Astrocyte (in vitro differentiated cells and primary cell): ENCODE measurements at regions not wholly inside any gene's neighbourhood (a gene's known extent, or its start where the extent isn't known, plus 50 kb on each side); places are given as distances from the start of the nearest gene placed in this dataset.

ENCODE experiments used
- DNase-seq: peaks from one replicate; pipeline ENCODE4 v3.0.0-alpha.2; 2010; ENCODE audit warnings: low read depth
- FAIRE-seq: peaks from 2 replicates; lab custom pipeline; 2011; peaks lifted over from hg19 to GRCh38; lab: Jason Lieb, UNC
- H2AFZ ChIP-seq: 2 replicates; pipeline ENCODE4 v1.6.0; 2012; ENCODE audit warnings: low read depth, low read length, inconsistent platforms
- H3K27ac ChIP-seq: 2 replicates; pipeline ENCODE4 v1.5.1; 2011; ENCODE audit warnings: low read depth, low read length, inconsistent platforms
- H3K27me3 ChIP-seq: 2 replicates; pipeline ENCODE4 v1.6.0; 2011; ENCODE audit warnings: low read length, inconsistent platforms; ENCODE audit not compliant: insufficient read depth
- H3K36me3 ChIP-seq: 2 replicates; pipeline ENCODE4 v1.5.1; 2011; ENCODE audit warnings: low read length, inconsistent platforms; ENCODE audit not compliant: insufficient read depth
- H3K4me1 ChIP-seq: 2 replicates; pipeline ENCODE4 v1.5.1; 2011; ENCODE audit warnings: low read length, inconsistent platforms; ENCODE audit not compliant: insufficient read depth
- H3K4me2 ChIP-seq: 2 replicates; pipeline ENCODE4 v1.6.0; 2012; ENCODE audit warnings: low read length, inconsistent platforms
- H3K4me3 ChIP-seq: 2 replicates; pipeline ENCODE4 v1.5.1; 2011; ENCODE audit warnings: low read depth, mild to moderate bottlenecking, low read length, inconsistent platforms; ENCODE audit not compliant: insufficient read depth
- H3K79me2 ChIP-seq: 2 replicates; pipeline ENCODE4 v1.6.0; 2012; ENCODE audit warnings: mild to moderate bottlenecking, low read length, inconsistent platforms; ENCODE audit not compliant: insufficient read depth
- H3K9ac ChIP-seq: 2 replicates; pipeline ENCODE4 v1.6.0; 2012; ENCODE audit warnings: mild to moderate bottlenecking, low read length, inconsistent platforms
- H3K9me3 ChIP-seq: 2 replicates; pipeline ENCODE4 v1.5.1; 2012; ENCODE audit warnings: low read depth, mild to moderate bottlenecking, low read length, inconsistent platforms; ENCODE audit not compliant: insufficient read depth
- H4K20me1 ChIP-seq: 2 replicates; pipeline ENCODE4 v1.6.0; 2012; ENCODE audit warnings: low read length, inconsistent platforms; ENCODE audit not compliant: insufficient read depth
- H3K27ac Mint-ChIP-seq: one replicate; pipeline ENCODE4 v1.8.0; 2021; ENCODE audit warnings: mild to moderate bottlenecking, mixed read lengths; ENCODE audit not compliant: unreplicated experiment
- H3K27me3 Mint-ChIP-seq: one replicate; pipeline ENCODE4 v1.8.0; 2021; ENCODE audit warnings: low read depth, mixed read lengths; ENCODE audit not compliant: unreplicated experiment
- H3K36me3 Mint-ChIP-seq: one replicate; pipeline ENCODE4 v1.8.0; 2021; ENCODE audit warnings: low read depth, mixed read lengths; ENCODE audit not compliant: unreplicated experiment
- H3K4me1 Mint-ChIP-seq: one replicate; pipeline ENCODE4 v1.8.0; 2021; ENCODE audit warnings: low read depth, mixed read lengths; ENCODE audit not compliant: unreplicated experiment
- H3K4me3 Mint-ChIP-seq: one replicate; pipeline ENCODE4 v1.8.0; 2021; ENCODE audit warnings: mild to moderate bottlenecking, moderate library complexity, mixed read lengths; ENCODE audit not compliant: unreplicated experiment
- H3K9me3 Mint-ChIP-seq: one replicate; pipeline ENCODE4 v1.8.0; 2021; ENCODE audit warnings: mild to moderate bottlenecking, mixed read lengths; ENCODE audit not compliant: unreplicated experiment
- EZH2 ChIP-seq: IDR thresholded peaks from 2 replicates; pipeline ENCODE4 v1.6.1; 2012; ENCODE audit warnings: mild to moderate bottlenecking, low read length, inconsistent platforms; ENCODE audit not compliant: insufficient read depth
- TF ChIP-seq, protein P1 (sequence below): IDR thresholded peaks from 2 replicates; pipeline ENCODE4 v1.5.1; 2011; ENCODE audit warnings: low read depth, mild to moderate bottlenecking, inconsistent platforms, low read length, moderate library complexity; ENCODE audit not compliant: insufficient read depth

DNA sequence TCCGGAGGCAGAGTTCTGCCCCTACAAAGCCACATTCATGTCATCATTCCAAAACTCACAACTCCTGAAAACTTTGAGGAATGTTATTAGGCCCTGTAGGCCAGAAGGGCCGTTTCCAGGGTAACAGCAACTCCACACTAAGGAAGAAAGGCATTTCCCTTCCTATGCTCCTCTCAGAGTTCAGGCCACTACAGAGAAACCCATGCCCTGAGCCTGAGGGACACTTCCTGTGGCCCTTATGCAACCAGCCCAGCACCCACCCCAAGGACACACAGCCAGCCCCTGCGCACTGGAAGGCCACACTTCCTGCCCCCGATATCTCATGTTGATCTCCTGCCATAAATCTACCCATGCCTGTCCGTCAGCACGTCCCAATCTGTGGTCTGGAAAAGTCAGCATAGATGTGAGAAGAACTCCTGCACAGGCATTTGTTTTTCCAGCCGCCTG lies 289.3 kb downstream of the BCOR start:
- no peak for TF ChIP-seq EZH2
- TF ChIP-seq, protein P1, sequence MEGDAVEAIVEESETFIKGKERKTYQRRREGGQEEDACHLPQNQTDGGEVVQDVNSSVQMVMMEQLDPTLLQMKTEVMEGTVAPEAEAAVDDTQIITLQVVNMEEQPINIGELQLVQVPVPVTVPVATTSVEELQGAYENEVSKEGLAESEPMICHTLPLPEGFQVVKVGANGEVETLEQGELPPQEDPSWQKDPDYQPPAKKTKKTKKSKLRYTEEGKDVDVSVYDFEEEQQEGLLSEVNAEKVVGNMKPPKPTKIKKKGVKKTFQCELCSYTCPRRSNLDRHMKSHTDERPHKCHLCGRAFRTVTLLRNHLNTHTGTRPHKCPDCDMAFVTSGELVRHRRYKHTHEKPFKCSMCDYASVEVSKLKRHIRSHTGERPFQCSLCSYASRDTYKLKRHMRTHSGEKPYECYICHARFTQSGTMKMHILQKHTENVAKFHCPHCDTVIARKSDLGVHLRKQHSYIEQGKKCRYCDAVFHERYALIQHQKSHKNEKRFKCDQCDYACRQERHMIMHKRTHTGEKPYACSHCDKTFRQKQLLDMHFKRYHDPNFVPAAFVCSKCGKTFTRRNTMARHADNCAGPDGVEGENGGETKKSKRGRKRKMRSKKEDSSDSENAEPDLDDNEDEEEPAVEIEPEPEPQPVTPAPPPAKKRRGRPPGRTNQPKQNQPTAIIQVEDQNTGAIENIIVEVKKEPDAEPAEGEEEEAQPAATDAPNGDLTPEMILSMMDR, result no peak
- H3K27ac Mint-ChIP-seq, result peak overlapping the region; percentile 94
- H3K4me3 Mint-ChIP-seq, result no peak overlapping the region

DNA sequence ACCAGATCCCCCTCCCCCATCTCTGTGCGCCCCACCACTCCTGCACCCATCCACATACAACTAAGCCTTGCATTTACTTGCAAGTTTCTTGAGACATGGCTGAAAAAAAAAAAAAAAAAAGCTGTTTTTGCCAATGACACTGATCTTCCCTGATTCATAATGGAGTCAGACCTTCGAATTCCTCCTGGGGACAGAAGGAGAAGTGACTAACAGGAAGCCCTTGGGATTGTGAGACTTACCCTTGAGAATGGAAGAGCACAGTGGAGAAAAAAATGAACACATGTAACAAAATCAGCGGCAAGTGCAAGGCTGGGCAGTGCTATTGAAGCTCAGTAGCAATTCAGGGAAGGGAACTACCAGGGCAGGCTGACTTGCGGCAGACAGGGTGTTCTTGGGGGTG lies 288.4 kb downstream of the BCOR start:
- H3K9me3 Mint-ChIP-seq, result no peaks in the 10 kb centered on the region
- Histone ChIP-seq H2AFZ (no peak overlapping the region), H3K79me2 (no peaks in the 10 kb centered on the region), H3K9ac (peak overlapping the region; percentile 62), H3K9me3 (no peaks in the 10 kb centered on the region), H3K36me3 (no peaks in the 10 kb centered on the region), H3K27me3 (no peaks in the 10 kb centered on the region), H3K27ac (peak overlapping the region; percentile 75), H4K20me1 (no peaks in the 10 kb centered on the region), H3K4me3 (no peak overlapping the region), H3K4me2 (peak overlapping the region; percentile 74), H3K4me1 (peaks cover 30% of the 10 kb centered on the region)
- peak; percentile 75 for DNase-seq
- H3K27ac Mint-ChIP-seq, result peak overlapping the region; percentile 94
- H3K27me3 Mint-ChIP-seq, result peaks cover 3% of the 10 kb centered on the region
- no peak for TF ChIP-seq EZH2
- TF ChIP-seq, protein P1, result no peak
- H3K4me3 Mint-ChIP-seq, result no peak overlapping the region
- peaks cover 20% of the 10 kb centered on the region for H3K4me1 Mint-ChIP-seq
- no peaks in the 10 kb centered on the region for H3K36me3 Mint-ChIP-seq
- peak; percentile 41 for FAIRE-seq

More for the DNA sequence above, 289.3 kb downstream of the BCOR start:
- Histone ChIP-seq H3K4me1 (peaks cover 23% of the 10 kb centered on the region), H3K79me2 (no peaks in the 10 kb centered on the region), H4K20me1 (no peaks in the 10 kb centered on the region), H3K4me2 (peak overlapping the region; percentile 74), H3K27ac (peak overlapping the region; percentile 75), H3K9ac (peak overlapping the region; percentile 62), H3K36me3 (no peaks in the 10 kb centered on the region), H3K4me3 (no peak overlapping the region), H3K27me3 (no peaks in the 10 kb centered on the region), H2AFZ (peak overlapping the region; percentile 49), H3K9me3 (no peaks in the 10 kb centered on the region)
- FAIRE-seq (no peak), DNase-seq (peak; percentile 82)
- H3K4me1 Mint-ChIP-seq, result peaks cover 20% of the 10 kb centered on the region
- no peaks in the 10 kb centered on the region for H3K9me3 Mint-ChIP-seq
- peaks cover 3% of the 10 kb centered on the region for H3K27me3 Mint-ChIP-seq
- no peaks in the 10 kb centered on the region for H3K36me3 Mint-ChIP-seq

DNA sequence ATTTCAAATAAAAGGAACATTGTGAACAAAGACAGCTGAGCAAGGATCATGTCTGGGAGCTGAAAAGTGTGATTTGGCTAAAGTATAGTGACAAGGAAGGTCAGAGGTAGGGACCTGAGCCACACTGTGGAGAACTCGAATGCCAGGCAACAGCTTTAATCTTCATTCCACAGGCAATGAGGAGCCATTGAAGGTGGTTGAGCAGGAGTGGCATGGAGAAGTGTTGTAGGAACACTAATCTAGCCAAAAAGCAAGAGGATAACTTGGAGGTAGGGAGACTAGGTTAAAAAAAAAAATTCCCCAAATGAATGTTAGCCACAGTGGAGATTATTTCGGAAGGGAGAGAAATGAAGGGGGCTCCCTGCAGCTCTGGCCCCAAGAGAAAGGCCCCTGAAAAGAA lies 286.9 kb downstream of the BCOR start:
- Histone ChIP-seq H3K9me3 (no peaks in the 10 kb centered on the region), H3K4me3 (no peak overlapping the region), H3K9ac (no peak overlapping the region), H3K4me2 (no peak overlapping the region), H3K27me3 (no peaks in the 10 kb centered on the region), H3K79me2 (no peaks in the 10 kb centered on the region), H2AFZ (no peak overlapping the region), H3K4me1 (peaks cover 30% of the 10 kb centered on the region), H3K27ac (no peak overlapping the region), H4K20me1 (no peaks in the 10 kb centered on the region), H3K36me3 (no peaks in the 10 kb centered on the region)
- TF ChIP-seq, protein P1, result no peak
- TF ChIP-seq EZH2, result no peak
- DNase-seq (no peak), FAIRE-seq (no peak)
- Mint-ChIP-seq H3K27ac (no peak overlapping the region), H3K4me1 (peaks cover 20% of the 10 kb centered on the region), H3K4me3 (no peak overlapping the region), H3K27me3 (peaks cover 3% of the 10 kb centered on the region), H3K36me3 (no peaks in the 10 kb centered on the region), H3K9me3 (no peaks in the 10 kb centered on the region)
